HEK293 (cell line): ENCODE measurements at regions not wholly inside any gene's neighbourhood (a gene's known extent, or its start where the extent isn't known, plus 50 kb on each side); places are given as distances from the start of the nearest gene placed in this dataset.

ENCODE experiments used
- CTCF ChIA-PET: fragments of 350-600 bp; formaldehyde crosslinking; extraction: SDS; loops from one replicate; lab custom pipeline; 2021; ENCODE audit warnings: antibody characterized with exemption; lab: Yijun Ruan, JAX
- POLR2A ChIA-PET: fragments of 300-600 bp; formaldehyde crosslinking; extraction: SDS; loops from one replicate; lab custom pipeline; 2020; ENCODE audit warnings: antibody characterized with exemption, inconsistent platforms; lab: Yijun Ruan, JAX
- H3K27ac ChIP-seq: fragments of 200-500 bp; sonication (Bioruptor generic); 2 replicates; pipeline ENCODE4 v1.5.1; 2014; ENCODE audit warnings: low read depth, low read length, control low read depth, inconsistent platforms; ENCODE audit errors: extremely low read depth
- H3K36me3 ChIP-seq, 2 experiments: fragments of 200-500 bp in 1 of 2; sonication (Bioruptor generic) in 1 of 2; 1 replicate in 1 of 2; 2 replicates in 1 of 2; pipeline ENCODE4 v1.5.1; 2014 to 2017; ENCODE audit warnings: inconsistent platforms in 2 of 2, low read length in 2 of 2; ENCODE audit not compliant: control insufficient read depth in 2 of 2, insufficient read depth in 1 of 2
- H3K4me1 ChIP-seq: fragments of 200-500 bp; sonication (Bioruptor generic); 2 replicates; pipeline ENCODE4 v1.5.1; 2014; ENCODE audit warnings: mild to moderate bottlenecking, low read length, inconsistent platforms; ENCODE audit not compliant: control insufficient read depth, insufficient read depth
- H3K4me3 ChIP-seq: 2 replicates; pipeline ENCODE4 v1.5.1; 2011; ENCODE audit warnings: low read depth, mild to moderate bottlenecking, control low read depth, low read length, moderate library complexity
- H3K9me3 ChIP-seq: fragments of 200-500 bp; sonication (Bioruptor generic); 2 replicates; pipeline ENCODE4 v1.5.1; 2014; ENCODE audit warnings: low read depth, low read length, inconsistent platforms; ENCODE audit not compliant: control insufficient read depth, insufficient read depth
- FEZF1 ChIP-seq: fragments of 450-650 bp; formaldehyde crosslinking; IDR thresholded peaks from 2 replicates; pipeline ENCODE4 v1.5.1; 2016; ENCODE audit warnings: missing biosample characterization, missing genetic modification characterization
- PRDM1 ChIP-seq: fragments of 450-650 bp; formaldehyde crosslinking; IDR thresholded peaks from 2 replicates; pipeline ENCODE4; 2016; ENCODE audit warnings: missing biosample characterization, missing genetic modification characterization
- SCRT2 ChIP-seq: fragments of 450-650 bp; formaldehyde crosslinking; IDR thresholded peaks from 2 replicates; pipeline ENCODE4 v1.5.1; 2016; ENCODE audit warnings: missing biosample characterization, missing genetic modification characterization
- SETDB1 ChIP-seq: IDR thresholded peaks from one replicate; pipeline ENCODE4 v1.6.1; 2017; ENCODE audit warnings: mild to moderate bottlenecking, low read length, moderate library complexity, mixed read lengths; ENCODE audit not compliant: insufficient read length
- SP7 ChIP-seq: fragments of 450-650 bp; formaldehyde crosslinking; IDR thresholded peaks from 2 replicates; pipeline ENCODE4 v1.5.1; 2016; ENCODE audit warnings: missing biosample characterization, missing genetic modification characterization
- ZFHX2 ChIP-seq: fragments of 450-650 bp; formaldehyde crosslinking; conservative IDR thresholded peaks from 2 replicates; pipeline ENCODE4 v1.5.1; 2016; ENCODE audit warnings: missing biosample characterization, missing genetic modification characterization
- ZFP69B ChIP-seq: fragments of 450-650 bp; formaldehyde crosslinking; IDR thresholded peaks from 2 replicates; pipeline ENCODE4 v1.5.1; 2016; ENCODE audit warnings: missing biosample characterization, missing genetic modification characterization
- ZNF202 ChIP-seq: fragments of 450-650 bp; formaldehyde crosslinking; IDR thresholded peaks from 2 replicates; pipeline ENCODE4 v1.5.1; 2016; ENCODE audit warnings: missing biosample characterization, missing genetic modification characterization, borderline replicate concordance
- ZNF214 ChIP-seq: fragments of 450-650 bp; formaldehyde crosslinking; IDR thresholded peaks from 2 replicates; pipeline ENCODE4 v1.5.1; 2017; ENCODE audit warnings: missing biosample characterization, mild to moderate bottlenecking, missing genetic modification characterization, borderline replicate concordance
- ZNF23 ChIP-seq: fragments of 450-650 bp; formaldehyde crosslinking; IDR thresholded peaks from 2 replicates; pipeline ENCODE4 v1.5.1; 2016; ENCODE audit warnings: missing biosample characterization, missing genetic modification characterization, borderline replicate concordance
- ZNF341 ChIP-seq: fragments of 450-650 bp; formaldehyde crosslinking; IDR thresholded peaks from 2 replicates; pipeline ENCODE4; 2016; ENCODE audit warnings: low read depth, missing biosample characterization, missing genetic modification characterization
- ZNF433 ChIP-seq: fragments of 450-650 bp; formaldehyde crosslinking; IDR thresholded peaks from 2 replicates; pipeline ENCODE4 v1.5.1; 2016; ENCODE audit warnings: missing biosample characterization, missing genetic modification characterization, low read depth
- ZNF514 ChIP-seq: fragments of 450-650 bp; formaldehyde crosslinking; IDR thresholded peaks from 2 replicates; pipeline ENCODE4 v1.5.1; 2016; ENCODE audit warnings: missing biosample characterization, missing genetic modification characterization
- ZNF548 ChIP-seq: fragments of 450-650 bp; formaldehyde crosslinking; IDR thresholded peaks from 2 replicates; pipeline ENCODE4 v1.5.1; 2016; ENCODE audit warnings: missing biosample characterization, missing genetic modification characterization
- ZNF560 ChIP-seq: fragments of 450-650 bp; formaldehyde crosslinking; IDR thresholded peaks from 2 replicates; pipeline ENCODE4 v1.5.1; 2017; ENCODE audit warnings: missing biosample characterization, missing genetic modification characterization, borderline replicate concordance
- ZNF610 ChIP-seq: fragments of 450-650 bp; formaldehyde crosslinking; IDR thresholded peaks from 2 replicates; pipeline ENCODE4 v1.5.1; 2016; ENCODE audit warnings: missing biosample characterization, missing genetic modification characterization, borderline replicate concordance
- ZNF654 ChIP-seq: fragments of 450-650 bp; formaldehyde crosslinking; IDR thresholded peaks from 2 replicates; pipeline ENCODE4 v1.5.1; 2016; ENCODE audit warnings: low read depth, missing biosample characterization, missing genetic modification characterization
- ZNF677 ChIP-seq: fragments of 450-650 bp; IDR thresholded peaks from 2 replicates; pipeline ENCODE4 v1.5.0; 2018; ENCODE audit warnings: missing biosample characterization, mild to moderate bottlenecking, missing genetic modification characterization, moderate library complexity
- ZNF792 ChIP-seq: fragments of 450-650 bp; formaldehyde crosslinking; IDR thresholded peaks from 2 replicates; pipeline ENCODE4 v1.5.1; 2016; ENCODE audit warnings: missing biosample characterization, missing genetic modification characterization
- ZSCAN23 ChIP-seq: fragments of 450-650 bp; formaldehyde crosslinking; IDR thresholded peaks from 2 replicates; pipeline ENCODE4 v1.5.1; 2016; ENCODE audit warnings: missing biosample characterization, missing genetic modification characterization
- ZSCAN4 ChIP-seq: fragments of 450-650 bp; formaldehyde crosslinking; IDR thresholded peaks from 2 replicates; pipeline ENCODE4 v1.5.1; 2017; ENCODE audit warnings: missing biosample characterization, missing genetic modification characterization
- ZSCAN5A ChIP-seq: fragments of 450-650 bp; formaldehyde crosslinking; IDR thresholded peaks from 2 replicates; pipeline ENCODE4 v1.5.1; 2016; ENCODE audit warnings: missing biosample characterization, missing genetic modification characterization
- TF ChIP-seq, protein P1 (sequence below): fragments of 450-650 bp; formaldehyde crosslinking; optimal IDR thresholded peaks from 2 replicates; pipeline ENCODE3; 2016; ENCODE audit warnings: missing biosample characterization, mild to moderate bottlenecking, missing genetic modification characterization

DNA sequence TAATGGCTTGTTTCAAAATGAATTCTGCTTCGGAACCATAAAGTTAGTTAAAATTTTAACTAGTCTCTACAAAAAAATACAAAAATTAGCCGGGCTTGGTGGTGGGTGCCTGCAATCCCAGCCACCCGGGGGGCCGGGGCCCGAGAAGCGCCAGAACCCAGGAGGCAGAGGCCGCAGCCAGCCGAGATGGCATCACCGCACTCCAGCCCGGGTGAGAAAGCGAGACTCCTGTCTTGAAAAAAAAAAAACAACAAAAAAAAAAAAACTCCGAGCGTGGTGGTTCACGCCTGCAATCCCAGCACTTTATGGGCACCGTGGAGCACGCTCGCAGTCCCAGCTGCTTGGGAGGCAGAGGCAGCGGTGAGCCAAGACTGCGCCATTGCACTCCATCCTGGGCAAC, 781.4 kb downstream of the BRINP3 start (continued):
- TF ChIP-seq ZNF677 (no peak), ZSCAN4 (tag by site-specific recombination) (no peak), ZNF214 (no peak), ZSCAN23 (tag by site-specific recombination) (no peak), ZFHX2 (no peak), ZNF23 (tag by site-specific recombination) (no peak), FEZF1 (no peak), PRDM1 (tag by site-specific recombination) (no peak)

DNA sequence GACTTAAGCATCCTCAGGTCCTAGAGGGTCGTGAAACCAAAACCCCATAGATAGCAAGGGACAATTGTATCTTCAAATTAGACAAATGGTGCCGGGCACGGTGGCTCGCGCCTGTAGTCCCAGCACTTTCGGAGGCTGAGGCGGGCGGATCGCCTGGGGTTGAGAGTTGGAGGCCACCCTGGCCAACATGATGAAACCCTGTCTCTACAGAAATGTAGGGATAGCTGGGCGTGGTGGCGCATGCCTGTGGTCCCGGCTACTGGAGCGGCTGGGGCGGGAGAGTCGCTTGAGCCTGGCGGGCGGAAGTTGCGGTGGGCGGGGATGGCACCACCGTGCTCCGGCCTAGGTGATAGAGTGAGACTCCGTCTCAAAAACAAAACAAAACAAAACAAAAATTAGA, 780.6 kb downstream of the BRINP3 start:
- POLR2A ChIA-PET: interaction anchor here (0.6 kb wide), 1 partner anchor 9 kb away, joined by 3 read pairs; no protein-coding TSS in a partner anchor
- no peaks in the 10 kb centered on the region for H3K4me1 ChIP-seq
- no peak for TF ChIP-seq ZNF548 (tag by site-specific recombination)
- TF ChIP-seq ZNF610 (tag by site-specific recombination): no peak
- TF ChIP-seq SETDB1: no peak
- TF ChIP-seq ZFP69B (tag by site-specific recombination): no peak
- no peak for TF ChIP-seq ZNF433 (tag by site-specific recombination)
- TF ChIP-seq ZNF514 (tag by site-specific recombination): no peak
- TF ChIP-seq ZNF202 (tag by site-specific recombination): peak; percentile 44; the same call in 1 of the 2 replicates
- no peaks in the 10 kb centered on the region for H3K9me3 ChIP-seq
- CTCF ChIA-PET: no interaction called here
- H3K27ac ChIP-seq: no peak overlapping the region
- no peaks in the 10 kb centered on the region for H3K36me3 ChIP-seq
- H3K4me3 ChIP-seq: no peak overlapping the region

DNA sequence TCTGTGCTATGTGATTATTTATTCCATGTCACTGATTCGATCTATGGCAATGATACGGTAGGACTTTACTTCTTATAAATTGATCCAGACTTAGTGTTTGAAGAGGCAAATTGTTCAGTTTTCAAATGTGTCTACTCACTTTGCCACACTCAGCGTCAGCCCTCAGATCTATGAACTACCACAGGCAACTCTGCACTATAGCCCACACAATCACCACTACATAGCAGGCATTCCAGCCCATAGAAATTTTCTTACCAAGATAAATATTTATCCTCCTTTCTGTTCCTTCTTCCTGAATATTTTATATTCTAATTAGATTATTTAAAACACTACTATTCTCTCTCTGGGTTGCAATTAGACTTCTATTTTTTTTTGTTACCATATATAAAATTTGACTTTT, 776.1 kb downstream of the BRINP3 start:
- TF ChIP-seq ZSCAN5A (no peak), SP7 (tag by site-specific recombination) (no peak), ZNF560 (tag by site-specific recombination) (no peak), ZNF792 (tag by site-specific recombination) (no peak), SCRT2 (no peak), ZNF654 (tag by site-specific recombination) (no peak), ZNF341 (tag by site-specific recombination) (no peak)
- TF ChIP-seq, protein P1, sequence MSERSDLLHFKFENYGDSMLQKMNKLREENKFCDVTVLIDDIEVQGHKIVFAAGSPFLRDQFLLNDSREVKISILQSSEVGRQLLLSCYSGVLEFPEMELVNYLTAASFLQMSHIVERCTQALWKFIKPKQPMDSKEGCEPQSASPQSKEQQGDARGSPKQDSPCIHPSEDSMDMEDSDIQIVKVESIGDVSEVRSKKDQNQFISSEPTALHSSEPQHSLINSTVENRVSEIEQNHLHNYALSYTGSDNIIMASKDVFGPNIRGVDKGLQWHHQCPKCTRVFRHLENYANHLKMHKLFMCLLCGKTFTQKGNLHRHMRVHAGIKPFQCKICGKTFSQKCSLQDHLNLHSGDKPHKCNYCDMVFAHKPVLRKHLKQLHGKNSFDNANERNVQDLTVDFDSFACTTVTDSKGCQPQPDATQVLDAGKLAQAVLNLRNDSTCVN: no peak
- TF ChIP-seq, all 188 proteins: peak for 0
- no peaks in the 10 kb centered on the region for H3K4me1 ChIP-seq
- ChIA-PET POLR2A (no interaction called here), CTCF (no interaction called here)
- no peaks in the 10 kb centered on the region for H3K36me3 ChIP-seq
- H3K9me3 ChIP-seq: no peaks in the 10 kb centered on the region
- no peak overlapping the region for H3K27ac ChIP-seq
- no peak overlapping the region for H3K4me3 ChIP-seq
